Lung (tissue), 11 donors: ENCODE measurements at regions not wholly inside any gene's neighbourhood (a gene's known extent, or its start where the extent isn't known, plus 50 kb on each side); places are given as distances from the start of the nearest gene placed in this dataset.
"Not testable (repeated sequence)": the region's sequence is repeated elsewhere in the genome, so short reads cannot be mapped to it uniquely, and the experiment has no call there.

ENCODE experiments used
- ATAC-seq: fragments of 200-7000 bp; cut with Tn5 transposase; one replicate; pipeline ENCODE4 v1.9.1; 2020; ENCODE audit warnings: moderate number of reproducible peaks; ENCODE audit not compliant: insufficient read depth, low FRiP score
- DNase-seq, 3 donors: peaks; one replicate each; pipeline ENCODE4 v3.0.0-alpha.2; 2013 to 2017
- H3K27ac ChIP-seq, 2 donors: one replicate each; pipeline ENCODE4 v1.5.1; 2013; ENCODE audit warnings: mild to moderate bottlenecking in 2 of 2, moderate library complexity in 2 of 2, control low read depth in 1 of 2, inconsistent platforms in 1 of 2, low read depth in 1 of 2, low read length in 1 of 2
- H3K27me3 ChIP-seq, 3 donors: one replicate each; pipeline ENCODE4 v1.5.1; 2013; ENCODE audit warnings: low read length in 2 of 3; ENCODE audit not compliant: control insufficient read depth in 3 of 3, insufficient read depth in 3 of 3
- H3K36me3 ChIP-seq, 4 donors: one replicate each; pipeline ENCODE4 v1.5.1; 2013; ENCODE audit warnings: low read length in 4 of 4, mild to moderate bottlenecking in 1 of 4, moderate library complexity in 1 of 4; ENCODE audit not compliant: control insufficient read depth in 4 of 4, insufficient read depth in 4 of 4
- H3K4me1 ChIP-seq, 5 donors: one replicate each; pipeline ENCODE4 v1.5.1; 2013; ENCODE audit warnings: low read length in 5 of 5, mild to moderate bottlenecking in 2 of 5, moderate library complexity in 1 of 5; ENCODE audit not compliant: control insufficient read depth in 5 of 5, insufficient read depth in 5 of 5
- H3K4me3 ChIP-seq: one replicate; pipeline ENCODE4 v1.5.1; 2013; ENCODE audit warnings: mild to moderate bottlenecking, control low read depth, moderate library complexity
- H3K9ac ChIP-seq, 2 donors: one replicate each; pipeline ENCODE4 v1.5.1; 2013; ENCODE audit warnings: low read length in 2 of 2, control low read depth in 1 of 2; ENCODE audit not compliant: insufficient read depth in 1 of 2
- H3K9me3 ChIP-seq, 4 donors: one replicate each; pipeline ENCODE4 v1.5.1; 2013; ENCODE audit warnings: low read length in 3 of 4, mild to moderate bottlenecking in 1 of 4, moderate library complexity in 1 of 4; ENCODE audit not compliant: control insufficient read depth in 4 of 4, insufficient read depth in 3 of 4
- WGBS, 2 donors: extraction: QIAGEN DNeasy Blood & Tissue Kit; methylation state at CpG; one replicate each; pipeline ENCODE4 v1.1.7; 2013; 5-methylcytosine and 5-hydroxymethylcytosine counted together
- TF ChIP-seq, protein P1 (sequence below): IDR thresholded peaks from 2 replicates; pipeline ENCODE4 v1.5.1; 2012; ENCODE audit warnings: mild to moderate bottlenecking; ENCODE audit errors: control extremely low read depth, extremely low read depth
- donor health status: control.
- donor health status: control.
- donor health status: Bipolar disorder and iron deficiency.
- donor health status: healthy.
- donor health status: DM: yes; HTN: yes; CAD: no.

- H3K9me3 ChIP-seq = no peaks in the 10 kb centered on the region
- no peaks in the 10 kb centered on the region for H3K4me1 ChIP-seq
- ATAC-seq (no peak), DNase-seq (no peak)
- no peaks in the 10 kb centered on the region for H3K27me3 ChIP-seq
- H3K9ac ChIP-seq = no peak overlapping the region
- no peak overlapping the region for H3K4me3 ChIP-seq
- no peak overlapping the region for H3K27ac ChIP-seq
- no peaks in the 10 kb centered on the region for H3K36me3 ChIP-seq
- TF ChIP-seq, protein P1, sequence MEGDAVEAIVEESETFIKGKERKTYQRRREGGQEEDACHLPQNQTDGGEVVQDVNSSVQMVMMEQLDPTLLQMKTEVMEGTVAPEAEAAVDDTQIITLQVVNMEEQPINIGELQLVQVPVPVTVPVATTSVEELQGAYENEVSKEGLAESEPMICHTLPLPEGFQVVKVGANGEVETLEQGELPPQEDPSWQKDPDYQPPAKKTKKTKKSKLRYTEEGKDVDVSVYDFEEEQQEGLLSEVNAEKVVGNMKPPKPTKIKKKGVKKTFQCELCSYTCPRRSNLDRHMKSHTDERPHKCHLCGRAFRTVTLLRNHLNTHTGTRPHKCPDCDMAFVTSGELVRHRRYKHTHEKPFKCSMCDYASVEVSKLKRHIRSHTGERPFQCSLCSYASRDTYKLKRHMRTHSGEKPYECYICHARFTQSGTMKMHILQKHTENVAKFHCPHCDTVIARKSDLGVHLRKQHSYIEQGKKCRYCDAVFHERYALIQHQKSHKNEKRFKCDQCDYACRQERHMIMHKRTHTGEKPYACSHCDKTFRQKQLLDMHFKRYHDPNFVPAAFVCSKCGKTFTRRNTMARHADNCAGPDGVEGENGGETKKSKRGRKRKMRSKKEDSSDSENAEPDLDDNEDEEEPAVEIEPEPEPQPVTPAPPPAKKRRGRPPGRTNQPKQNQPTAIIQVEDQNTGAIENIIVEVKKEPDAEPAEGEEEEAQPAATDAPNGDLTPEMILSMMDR = no peak
Measured at GRCh38 chr20:11705512-11705911, 212.2 kb upstream of the BTBD3 start.

DNA sequence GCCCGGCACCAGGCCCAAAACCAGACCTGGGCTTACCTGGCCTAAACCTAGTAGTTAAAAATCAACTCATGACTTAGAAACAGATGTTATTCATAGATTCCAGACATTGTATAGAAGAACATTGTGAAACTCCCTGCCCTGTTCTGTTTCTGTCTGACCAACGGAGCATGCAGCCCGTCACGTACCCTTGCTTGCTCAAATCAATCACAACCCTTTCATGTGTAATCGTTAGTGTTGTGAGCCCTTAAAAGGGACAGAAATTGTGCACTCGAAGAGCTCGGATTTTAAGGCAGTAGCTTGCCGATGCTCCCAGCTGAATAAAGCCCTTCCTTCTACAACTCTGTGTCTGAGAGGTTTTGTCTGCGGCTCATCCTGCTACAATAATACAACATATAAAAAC lies 209.5 kb upstream of the BTBD3 start:
- not testable (repeated sequence) for DNase-seq, H3K27ac ChIP-seq, H3K36me3 ChIP-seq, H3K27me3 ChIP-seq, ATAC-seq, H3K9ac ChIP-seq, H3K9me3 ChIP-seq, H3K4me3 ChIP-seq, H3K4me1 ChIP-seq
- 95 to 96% methylated on average over 9 of the region's 9 CpGs for WGBS, 2 donors

GRCh38 chr20:11711214-11711613 lies 206.5 kb upstream of the BTBD3 start:
- H3K27ac ChIP-seq = no peak overlapping the region
- WGBS, 2 donors = 79 to 82% methylated on average over 5 of the region's 5 CpGs
- no peak overlapping the region for H3K9ac ChIP-seq
- no peaks in the 10 kb centered on the region for H3K9me3 ChIP-seq
- DNase-seq (no peak), ATAC-seq (no peak)
- no peak overlapping the region for H3K4me3 ChIP-seq
- TF ChIP-seq, protein P1 = no peak
- no peaks in the 10 kb centered on the region for H3K4me1 ChIP-seq
- H3K36me3 ChIP-seq = no peaks in the 10 kb centered on the region
- no peaks in the 10 kb centered on the region for H3K27me3 ChIP-seq

DNA sequence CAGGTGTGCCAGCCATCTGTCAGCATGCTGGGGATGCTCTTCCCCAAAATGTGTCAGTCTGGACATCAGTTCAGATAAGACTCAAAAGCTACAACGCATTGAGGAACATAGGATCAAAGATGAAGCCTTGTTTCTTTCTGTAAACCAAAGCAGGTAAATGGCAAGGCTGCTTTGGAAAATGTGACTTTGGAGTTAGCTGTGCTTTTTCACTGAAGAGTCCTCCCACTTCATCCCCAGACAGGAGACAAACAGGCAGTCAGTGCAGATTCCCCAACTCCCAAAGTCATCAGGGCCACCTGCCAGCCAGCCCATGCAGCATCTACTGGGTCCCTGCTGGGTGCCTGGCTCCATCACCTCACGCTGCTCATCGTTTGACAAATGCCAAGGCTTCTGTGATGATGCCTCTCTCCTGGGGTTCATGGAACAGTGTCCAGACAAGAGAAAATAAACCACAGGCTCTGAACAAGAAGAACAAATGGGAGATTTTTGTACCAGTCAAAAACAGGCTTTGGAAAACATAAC lies 205.0 kb upstream of the BTBD3 start:
- no peaks in the 10 kb centered on the region for H3K36me3 ChIP-seq
- TF ChIP-seq, protein P1 = no peak
- WGBS, 2 donors = 76 to 91% methylated on average over 3 of the region's 3 CpGs
- no peak overlapping the region for H3K27ac ChIP-seq
- no peaks in the 10 kb centered on the region for H3K4me1 ChIP-seq
- no peaks in the 10 kb centered on the region for H3K27me3 ChIP-seq
- H3K9me3 ChIP-seq = no peaks in the 10 kb centered on the region
- ATAC-seq = no peak
- DNase-seq = no peak
- no peak overlapping the region for H3K9ac ChIP-seq
- H3K4me3 ChIP-seq = no peak overlapping the region
